Thoracic aorta (tissue), 2 donors: ENCODE measurements at regions not wholly inside any gene's neighbourhood (a gene's known extent, or its start where the extent isn't known, plus 50 kb on each side); places are given as distances from the start of the nearest gene placed in this dataset.

Experiments
- ATAC-seq: fragments of 150-250 bp; one replicate; pipeline ENCODE4 v1.8.0; 2017; ENCODE audit warnings: low read depth; ENCODE audit not compliant: insufficient number of reproducible peaks, low FRiP score
- DNase-seq: peaks from one replicate; pipeline ENCODE4 v3.0.0-alpha.2; 2020; ENCODE audit warnings: low spot score
- H3K27ac ChIP-seq, 2 donors: fragments of 200-600 bp; sonication (generic); 1 replicate in 1 of 2; 2 replicates in 1 of 2; pipeline ENCODE4 v1.5.1; 2016; ENCODE audit warnings: mild to moderate bottlenecking in 2 of 2, moderate library complexity in 2 of 2
- H3K27me3 ChIP-seq: fragments of 200-600 bp; sonication (generic); replicated peaks from 2 replicates; pipeline ENCODE4 v1.6.0; 2016; ENCODE audit warnings: mild to moderate bottlenecking; ENCODE audit not compliant: insufficient read depth
- H3K36me3 ChIP-seq: fragments of 200-600 bp; sonication (generic); one replicate; pipeline ENCODE4 v1.5.1; 2016
- H3K4me1 ChIP-seq, 2 donors: fragments of 200-600 bp; sonication (generic); 1 replicate in 1 of 2; 2 replicates in 1 of 2; pipeline versions ENCODE4 v1.5.1 to v1.6.0; 2016; ENCODE audit warnings: low read depth in 2 of 2, mild to moderate bottlenecking in 1 of 2; ENCODE audit not compliant: control insufficient read depth in 1 of 2
- H3K4me3 ChIP-seq: fragments of 200-600 bp; sonication (generic); 2 replicates; pipeline ENCODE4 v1.5.1; 2016; ENCODE audit warnings: mild to moderate bottlenecking
- H3K9me3 ChIP-seq: fragments of 200-600 bp; sonication (generic); 2 replicates; pipeline ENCODE4 v1.5.1; 2016
- TF ChIP-seq, protein P1 (sequence below): fragments of 200-600 bp; sonication (generic); IDR thresholded peaks from one replicate; pipeline ENCODE4 v1.5.1; 2019; ENCODE audit warnings: antibody characterized with exemption

DNA sequence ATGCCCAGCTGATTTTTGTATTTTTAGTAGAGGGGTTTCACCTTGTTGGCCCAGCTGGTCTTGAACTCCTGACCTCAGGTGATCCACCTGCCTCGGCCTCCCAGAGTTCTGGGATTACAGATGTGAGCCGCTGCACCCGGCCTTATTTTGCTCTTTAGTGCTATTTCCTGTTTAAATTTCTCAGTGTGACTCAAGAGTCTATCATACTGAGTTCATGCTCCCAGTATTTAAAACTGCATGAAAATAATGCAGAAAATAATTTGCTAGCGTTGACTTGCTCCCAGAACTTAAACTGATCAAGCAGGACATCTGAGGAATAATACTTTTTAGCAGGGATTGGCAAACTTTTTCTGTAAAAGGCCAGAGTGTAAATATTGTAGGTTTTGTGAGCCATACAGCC is 86.4 kb upstream of the C1orf21 start:
- H3K36me3 ChIP-seq, result no peaks in the 10 kb centered on the region
- H3K9me3 ChIP-seq, result no peaks in the 10 kb centered on the region
- H3K4me3 ChIP-seq, result no peak overlapping the region
- peaks cover 9 to 34% of the 10 kb centered on the region in 2 donors for H3K4me1 ChIP-seq
- no peak for DNase-seq
- no peak for ATAC-seq
- TF ChIP-seq, protein P1, sequence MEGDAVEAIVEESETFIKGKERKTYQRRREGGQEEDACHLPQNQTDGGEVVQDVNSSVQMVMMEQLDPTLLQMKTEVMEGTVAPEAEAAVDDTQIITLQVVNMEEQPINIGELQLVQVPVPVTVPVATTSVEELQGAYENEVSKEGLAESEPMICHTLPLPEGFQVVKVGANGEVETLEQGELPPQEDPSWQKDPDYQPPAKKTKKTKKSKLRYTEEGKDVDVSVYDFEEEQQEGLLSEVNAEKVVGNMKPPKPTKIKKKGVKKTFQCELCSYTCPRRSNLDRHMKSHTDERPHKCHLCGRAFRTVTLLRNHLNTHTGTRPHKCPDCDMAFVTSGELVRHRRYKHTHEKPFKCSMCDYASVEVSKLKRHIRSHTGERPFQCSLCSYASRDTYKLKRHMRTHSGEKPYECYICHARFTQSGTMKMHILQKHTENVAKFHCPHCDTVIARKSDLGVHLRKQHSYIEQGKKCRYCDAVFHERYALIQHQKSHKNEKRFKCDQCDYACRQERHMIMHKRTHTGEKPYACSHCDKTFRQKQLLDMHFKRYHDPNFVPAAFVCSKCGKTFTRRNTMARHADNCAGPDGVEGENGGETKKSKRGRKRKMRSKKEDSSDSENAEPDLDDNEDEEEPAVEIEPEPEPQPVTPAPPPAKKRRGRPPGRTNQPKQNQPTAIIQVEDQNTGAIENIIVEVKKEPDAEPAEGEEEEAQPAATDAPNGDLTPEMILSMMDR, result no peak
- no peaks in the 10 kb centered on the region for H3K27me3 ChIP-seq
- H3K27ac ChIP-seq, result peak overlapping the region in 1 of 2 donors; percentile 46

DNA sequence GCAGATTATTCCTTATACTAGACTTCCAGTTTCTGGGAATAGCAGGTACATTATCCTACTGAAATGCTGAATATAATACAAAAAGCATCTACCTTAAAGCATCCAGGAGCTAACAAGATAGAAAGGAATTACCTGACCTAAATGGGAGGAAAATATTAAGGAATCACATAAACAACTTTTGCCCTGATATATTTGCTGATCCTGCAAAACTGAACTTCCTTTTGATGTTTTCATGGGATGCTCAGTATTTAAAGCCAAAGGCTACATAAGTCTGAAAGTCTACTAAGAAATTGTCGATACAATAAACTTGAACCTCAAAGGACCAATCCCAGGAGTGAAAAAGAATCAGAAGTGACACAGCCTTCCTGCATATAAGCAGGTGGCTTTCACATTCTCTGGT is 85.6 kb upstream of the C1orf21 start:
- no peak for ATAC-seq

DNA sequence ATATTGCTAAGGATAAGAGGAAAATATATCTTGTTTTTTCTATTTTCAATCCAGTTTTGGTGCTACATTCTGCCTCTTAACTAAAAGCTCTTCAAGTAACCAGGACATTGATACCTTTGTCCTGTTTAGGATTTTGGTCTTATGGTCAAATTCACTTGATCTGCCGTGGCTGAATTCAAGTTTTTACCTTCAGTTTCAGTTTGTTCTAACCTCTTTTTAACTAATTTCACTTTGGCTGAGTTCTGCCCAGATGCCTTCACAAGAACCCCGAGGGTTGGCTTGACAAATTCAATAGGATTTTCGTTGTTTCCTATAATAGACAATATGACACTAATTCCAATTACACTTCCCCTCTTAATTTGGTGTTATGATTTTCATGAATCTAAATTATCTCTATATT is 84.5 kb upstream of the C1orf21 start:
- ATAC-seq, result no peak

More for the DNA sequence above, 85.6 kb upstream of the C1orf21 start:
- DNase-seq, result no peak
- no peaks in the 10 kb centered on the region for H3K36me3 ChIP-seq
- H3K4me3 ChIP-seq, result no peak overlapping the region
- peaks cover 6 to 31% of the 10 kb centered on the region in 2 donors for H3K4me1 ChIP-seq
- no peak overlapping the region for H3K27ac ChIP-seq
- TF ChIP-seq, protein P1, result no peak
- H3K27me3 ChIP-seq, result no peaks in the 10 kb centered on the region
- H3K9me3 ChIP-seq, result no peaks in the 10 kb centered on the region

GRCh38 chr1:184310157-184310819 is 76.5 kb upstream of the C1orf21 start:
- Histone ChIP-seq H3K4me3 (no peak overlapping the region), H3K27ac (no peak overlapping the region), H3K36me3 (no peaks in the 10 kb centered on the region), H3K27me3 (no peaks in the 10 kb centered on the region), H3K4me1 (no peaks in the 10 kb centered on the region), H3K9me3 (no peaks in the 10 kb centered on the region)
- TF ChIP-seq, protein P1, result no peak
- no peak for ATAC-seq
- DNase-seq, result no peak

More for the DNA sequence above, 84.5 kb upstream of the C1orf21 start:
- Histone ChIP-seq H3K4me1 (peaks cover 3 to 23% of the 10 kb centered on the region in 2 donors), H3K9me3 (no peaks in the 10 kb centered on the region), H3K36me3 (no peaks in the 10 kb centered on the region), H3K27ac (no peak overlapping the region), H3K4me3 (no peak overlapping the region), H3K27me3 (no peaks in the 10 kb centered on the region)
- TF ChIP-seq, protein P1, result no peak
- DNase-seq, result no peak

DNA sequence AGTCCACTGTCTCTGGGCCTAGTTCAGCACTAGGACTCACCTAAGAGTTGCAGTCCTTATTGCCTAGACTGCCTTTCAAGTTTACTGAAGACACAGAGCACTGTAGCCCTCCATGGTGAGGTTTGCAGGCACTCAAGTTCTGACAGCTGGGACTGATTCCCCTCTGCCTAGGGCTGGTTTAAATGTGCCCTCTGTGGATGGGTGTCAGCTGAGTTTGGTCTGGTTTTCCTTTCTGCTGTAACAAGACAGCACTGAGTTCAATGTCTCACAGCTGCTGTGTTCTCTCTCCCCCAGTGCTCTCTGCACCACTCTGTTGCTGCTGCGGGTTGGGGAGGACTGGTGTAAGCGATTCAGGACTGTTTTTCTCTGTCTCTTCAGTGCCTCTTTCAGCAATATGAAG is 75.2 kb upstream of the C1orf21 start:
- H3K9me3 ChIP-seq, result no peaks in the 10 kb centered on the region
- H3K36me3 ChIP-seq, result no peaks in the 10 kb centered on the region
- no peak for ATAC-seq
- no peaks in the 10 kb centered on the region for H3K27me3 ChIP-seq
- DNase-seq, result no peak
- H3K4me3 ChIP-seq, result no peak overlapping the region
- H3K4me1 ChIP-seq, result no peaks in the 10 kb centered on the region
- no peak overlapping the region for H3K27ac ChIP-seq
- TF ChIP-seq, protein P1, result no peak
